B cell (primary cell): ENCODE measurements at regions not wholly inside any gene's neighbourhood (a gene's known extent, or its start where the extent isn't known, plus 50 kb on each side); places are given as distances from the start of the nearest gene placed in this dataset.

Source experiments
- CTCF ChIP-seq: fragments of 200-600 bp; IDR thresholded peaks from one replicate; pipeline ENCODE4 v1.8.0; 2022; ENCODE audit warnings: antibody characterized with exemption, mild to moderate bottlenecking
- EZH2 ChIP-seq: IDR thresholded peaks from 2 replicates; pipeline ENCODE4 v1.6.1; 2012; ENCODE audit warnings: borderline replicate concordance, low read depth, mild to moderate bottlenecking, moderate library complexity, low read length; ENCODE audit not compliant: insufficient read depth, poor library complexity, severe bottlenecking

GRCh38 chrX:20969565-20969964 lies 404.7 kb upstream of the CNKSR2 start:
- TF ChIP-seq CTCF (no peak), EZH2 (no peak)
